HEK293 (cell line): ENCODE measurements at regions not wholly inside any gene's neighbourhood (a gene's known extent, or its start where the extent isn't known, plus 50 kb on each side); places are given as distances from the start of the nearest gene placed in this dataset.

Experiments
- ZSCAN23 ChIP-seq: fragments of 450-650 bp; formaldehyde crosslinking; IDR thresholded peaks from 2 replicates; pipeline ENCODE4 v1.5.1; 2016; ENCODE audit warnings: missing biosample characterization, missing genetic modification characterization
- TF ChIP-seq, protein P1 (sequence below): fragments of 450-650 bp; formaldehyde crosslinking; IDR thresholded peaks from 2 replicates; pipeline ENCODE4 v1.5.1; 2016; ENCODE audit warnings: missing biosample characterization, missing genetic modification characterization
- TF ChIP-seq, protein P2 (sequence below): fragments of 450-650 bp; formaldehyde crosslinking; IDR thresholded peaks from 2 replicates; pipeline ENCODE4 v1.5.1; 2017; ENCODE audit warnings: missing biosample characterization, missing genetic modification characterization

DNA sequence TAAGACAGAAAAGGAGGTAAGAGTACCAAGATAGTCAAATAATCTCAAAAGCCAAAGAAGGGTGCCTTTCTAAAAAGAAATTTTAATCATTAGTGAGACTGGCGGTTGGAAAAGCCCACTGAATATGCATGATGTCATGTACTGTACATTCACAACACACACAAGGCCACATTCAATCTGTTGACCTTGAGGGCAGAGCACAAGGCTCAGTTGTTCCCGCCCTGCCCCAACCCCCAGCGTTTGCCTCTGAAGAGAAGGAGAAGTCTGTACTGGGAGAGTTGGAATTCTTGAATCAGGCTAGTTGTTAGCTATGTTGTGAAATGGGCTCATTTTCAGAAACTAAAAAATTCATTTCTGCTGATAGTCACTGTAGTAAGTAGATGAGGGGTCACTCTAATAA, 50.2 kb upstream of the NID2 start (continued):
- TF ChIP-seq ZSCAN23 (tag by site-specific recombination) = no peak
- TF ChIP-seq, protein P1, sequence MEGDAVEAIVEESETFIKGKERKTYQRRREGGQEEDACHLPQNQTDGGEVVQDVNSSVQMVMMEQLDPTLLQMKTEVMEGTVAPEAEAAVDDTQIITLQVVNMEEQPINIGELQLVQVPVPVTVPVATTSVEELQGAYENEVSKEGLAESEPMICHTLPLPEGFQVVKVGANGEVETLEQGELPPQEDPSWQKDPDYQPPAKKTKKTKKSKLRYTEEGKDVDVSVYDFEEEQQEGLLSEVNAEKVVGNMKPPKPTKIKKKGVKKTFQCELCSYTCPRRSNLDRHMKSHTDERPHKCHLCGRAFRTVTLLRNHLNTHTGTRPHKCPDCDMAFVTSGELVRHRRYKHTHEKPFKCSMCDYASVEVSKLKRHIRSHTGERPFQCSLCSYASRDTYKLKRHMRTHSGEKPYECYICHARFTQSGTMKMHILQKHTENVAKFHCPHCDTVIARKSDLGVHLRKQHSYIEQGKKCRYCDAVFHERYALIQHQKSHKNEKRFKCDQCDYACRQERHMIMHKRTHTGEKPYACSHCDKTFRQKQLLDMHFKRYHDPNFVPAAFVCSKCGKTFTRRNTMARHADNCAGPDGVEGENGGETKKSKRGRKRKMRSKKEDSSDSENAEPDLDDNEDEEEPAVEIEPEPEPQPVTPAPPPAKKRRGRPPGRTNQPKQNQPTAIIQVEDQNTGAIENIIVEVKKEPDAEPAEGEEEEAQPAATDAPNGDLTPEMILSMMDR (tag by site-specific recombination) = no peak
- TF ChIP-seq, protein P2, sequence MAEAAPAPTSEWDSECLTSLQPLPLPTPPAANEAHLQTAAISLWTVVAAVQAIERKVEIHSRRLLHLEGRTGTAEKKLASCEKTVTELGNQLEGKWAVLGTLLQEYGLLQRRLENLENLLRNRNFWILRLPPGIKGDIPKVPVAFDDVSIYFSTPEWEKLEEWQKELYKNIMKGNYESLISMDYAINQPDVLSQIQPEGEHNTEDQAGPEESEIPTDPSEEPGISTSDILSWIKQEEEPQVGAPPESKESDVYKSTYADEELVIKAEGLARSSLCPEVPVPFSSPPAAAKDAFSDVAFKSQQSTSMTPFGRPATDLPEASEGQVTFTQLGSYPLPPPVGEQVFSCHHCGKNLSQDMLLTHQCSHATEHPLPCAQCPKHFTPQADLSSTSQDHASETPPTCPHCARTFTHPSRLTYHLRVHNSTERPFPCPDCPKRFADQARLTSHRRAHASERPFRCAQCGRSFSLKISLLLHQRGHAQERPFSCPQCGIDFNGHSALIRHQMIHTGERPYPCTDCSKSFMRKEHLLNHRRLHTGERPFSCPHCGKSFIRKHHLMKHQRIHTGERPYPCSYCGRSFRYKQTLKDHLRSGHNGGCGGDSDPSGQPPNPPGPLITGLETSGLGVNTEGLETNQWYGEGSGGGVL (tag by site-specific recombination) = no peak
